GM12891 (cell line): ENCODE measurements at regions not wholly inside any gene's neighbourhood (a gene's known extent, or its start where the extent isn't known, plus 50 kb on each side); places are given as distances from the start of the nearest gene placed in this dataset.

Experiments used
- POLR2A ChIP-seq: IDR thresholded peaks from 2 replicates; pipeline ENCODE4 v1.6.1; 2011; ENCODE audit warnings: low read depth, low read length, control low read depth
- POLR2AphosphoS5 ChIP-seq: IDR thresholded peaks from 2 replicates; pipeline ENCODE4 v1.6.1; 2011; ENCODE audit warnings: low read depth, low read length, control low read depth

- no peak for TF ChIP-seq POLR2AphosphoS5
- TF ChIP-seq POLR2A = no peak
Observed at GRCh38 chr4:18881556-18881955, 860.0 kb upstream of the LCORL start.
